ENCODE measurements at regions not wholly inside any gene's neighbourhood (a gene's known extent, or its start where the extent isn't known, plus 50 kb on each side); places are given as distances from the start of the nearest gene placed in this dataset.

- no peak for TF ChIP-seq REST (IDR thresholded peaks at IDR 0.05; ENCODE audit: insufficient read depth in 1 of 2, low read depth in 2 of 2, low read length in 2 of 2)
- TF ChIP-seq TAF1 (IDR thresholded peaks at IDR 0.05; ENCODE audit: borderline replicate concordance, insufficient read depth, low read length), result no peak
- no peak for TF ChIP-seq SIN3A (IDR thresholded peaks at IDR 0.05; ENCODE audit: borderline replicate concordance, insufficient read depth, low read length)
- no peak for TF ChIP-seq POLR2AphosphoS5 (IDR thresholded peaks at IDR 0.05; ENCODE audit: low read depth, low read length)
- no peak for TF ChIP-seq FOXP2 (optimal IDR thresholded peaks at IDR 0.05; ENCODE audit: borderline replicate concordance, extremely low read depth, extremely low read length, insufficient read depth)
Observed at GRCh38 chr5:54760182-54760935, 225.0 kb downstream of the ESM1 start.

GRCh38 chr5:54758038-54758437 lies 227.4 kb downstream of the ESM1 start:
- no peak for TF ChIP-seq REST (IDR thresholded peaks at IDR 0.05; ENCODE audit: insufficient read depth in 1 of 2, low read depth in 2 of 2, low read length in 2 of 2)
- no peak for TF ChIP-seq POLR2AphosphoS5 (IDR thresholded peaks at IDR 0.05; ENCODE audit: low read depth, low read length)
- TF ChIP-seq FOXP2 (optimal IDR thresholded peaks at IDR 0.05; ENCODE audit: borderline replicate concordance, extremely low read depth, extremely low read length, insufficient read depth), result no peak
- no peak for TF ChIP-seq TAF1 (IDR thresholded peaks at IDR 0.05; ENCODE audit: borderline replicate concordance, insufficient read depth, low read length)
- TF ChIP-seq SIN3A (IDR thresholded peaks at IDR 0.05; ENCODE audit: borderline replicate concordance, insufficient read depth, low read length), result no peak

GRCh38 chr5:54757541-54757940 lies 227.9 kb downstream of the ESM1 start:
- TF ChIP-seq REST (IDR thresholded peaks at IDR 0.05; ENCODE audit: insufficient read depth in 1 of 2, low read depth in 2 of 2, low read length in 2 of 2) (no peak), FOXP2 (optimal IDR thresholded peaks at IDR 0.05; ENCODE audit: borderline replicate concordance, extremely low read depth, extremely low read length, insufficient read depth) (no peak), POLR2AphosphoS5 (IDR thresholded peaks at IDR 0.05; ENCODE audit: low read depth, low read length) (no peak), SIN3A (IDR thresholded peaks at IDR 0.05; ENCODE audit: borderline replicate concordance, insufficient read depth, low read length) (no peak), TAF1 (IDR thresholded peaks at IDR 0.05; ENCODE audit: borderline replicate concordance, insufficient read depth, low read length) (no peak)

GRCh38 chr5:54756796-54757402 lies 228.5 kb downstream of the ESM1 start:
- TF ChIP-seq SIN3A (IDR thresholded peaks at IDR 0.05; ENCODE audit: borderline replicate concordance, insufficient read depth, low read length), result no peak
- TF ChIP-seq POLR2AphosphoS5 (IDR thresholded peaks at IDR 0.05; ENCODE audit: low read depth, low read length), result no peak
- TF ChIP-seq FOXP2 (optimal IDR thresholded peaks at IDR 0.05; ENCODE audit: borderline replicate concordance, extremely low read depth, extremely low read length, insufficient read depth), result no peak
- TF ChIP-seq TAF1 (IDR thresholded peaks at IDR 0.05; ENCODE audit: borderline replicate concordance, insufficient read depth, low read length), result no peak
- no peak for TF ChIP-seq REST (IDR thresholded peaks at IDR 0.05; ENCODE audit: insufficient read depth in 1 of 2, low read depth in 2 of 2, low read length in 2 of 2)

All from PFSK-1 (cell line).